CD4-positive, alpha-beta T cell treated with Interleukin-17A for 4 hours (primary cell): ENCODE measurements at regions not wholly inside any gene's neighbourhood (a gene's known extent, or its start where the extent isn't known, plus 50 kb on each side); places are given as distances from the start of the nearest gene placed in this dataset.

ENCODE experiments used
- DNase-seq: peaks from one replicate; pipeline ENCODE4 v3.0.0-alpha.2; 2020; ENCODE audit warnings: mixed read lengths

DNA sequence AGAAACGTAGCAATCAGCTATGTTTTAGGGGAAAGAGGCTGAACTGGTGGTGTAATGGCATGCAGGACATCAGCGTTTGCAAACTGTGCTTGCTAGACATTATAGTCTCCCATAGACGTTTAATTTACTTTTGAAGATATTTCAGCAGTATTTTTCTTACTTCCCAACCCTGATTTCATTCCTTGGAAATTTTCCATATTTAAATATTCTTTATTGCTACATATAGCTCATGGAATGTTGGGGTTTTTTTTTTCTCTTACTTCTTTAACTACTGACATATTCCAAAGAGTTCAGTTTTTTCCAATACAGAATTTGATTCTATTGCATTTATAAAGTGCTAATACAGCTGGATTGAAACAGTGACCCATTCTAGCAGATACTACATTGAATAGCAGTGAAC is 694.4 kb upstream of the CITED2 start:
- DNase-seq, result no peak

DNA sequence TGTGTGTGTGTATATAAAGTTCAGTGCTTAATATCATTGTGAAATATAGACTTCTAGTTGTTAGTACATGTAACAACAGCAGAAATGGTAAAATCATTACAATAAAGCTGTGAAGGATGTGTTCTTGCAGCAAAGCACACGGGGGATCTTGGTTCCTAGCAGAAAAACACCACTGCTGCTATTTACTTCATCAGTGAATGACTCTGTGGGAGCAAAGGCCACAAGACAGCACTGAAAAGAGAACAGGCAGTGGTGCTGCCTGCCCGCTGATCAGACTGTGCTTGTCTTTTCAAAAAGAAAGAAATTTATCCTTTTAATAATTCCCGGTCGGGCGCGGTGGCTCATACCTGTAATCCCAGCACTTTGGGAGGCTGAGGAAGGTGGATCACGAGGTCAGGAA is 689.9 kb upstream of the CITED2 start:
- no peak for DNase-seq

DNA sequence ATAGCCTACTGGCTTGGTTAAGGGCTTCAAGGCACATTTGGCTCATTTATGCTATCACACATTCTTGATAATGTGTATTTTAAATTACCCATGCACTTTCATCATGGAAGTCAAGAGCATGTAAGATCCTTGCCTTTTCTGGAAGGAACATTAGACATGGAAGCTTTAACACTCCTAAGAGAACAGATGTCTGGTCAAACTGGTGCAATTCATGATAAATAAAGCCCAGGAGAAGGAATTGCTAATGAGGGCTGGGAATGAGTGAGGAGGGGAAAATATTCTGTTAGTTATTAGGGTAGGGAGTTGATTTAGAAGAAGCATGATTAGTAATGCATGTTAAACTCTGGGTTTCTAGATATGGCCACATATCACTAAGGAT is 688.6 kb upstream of the CITED2 start:
- no peak for DNase-seq

DNA sequence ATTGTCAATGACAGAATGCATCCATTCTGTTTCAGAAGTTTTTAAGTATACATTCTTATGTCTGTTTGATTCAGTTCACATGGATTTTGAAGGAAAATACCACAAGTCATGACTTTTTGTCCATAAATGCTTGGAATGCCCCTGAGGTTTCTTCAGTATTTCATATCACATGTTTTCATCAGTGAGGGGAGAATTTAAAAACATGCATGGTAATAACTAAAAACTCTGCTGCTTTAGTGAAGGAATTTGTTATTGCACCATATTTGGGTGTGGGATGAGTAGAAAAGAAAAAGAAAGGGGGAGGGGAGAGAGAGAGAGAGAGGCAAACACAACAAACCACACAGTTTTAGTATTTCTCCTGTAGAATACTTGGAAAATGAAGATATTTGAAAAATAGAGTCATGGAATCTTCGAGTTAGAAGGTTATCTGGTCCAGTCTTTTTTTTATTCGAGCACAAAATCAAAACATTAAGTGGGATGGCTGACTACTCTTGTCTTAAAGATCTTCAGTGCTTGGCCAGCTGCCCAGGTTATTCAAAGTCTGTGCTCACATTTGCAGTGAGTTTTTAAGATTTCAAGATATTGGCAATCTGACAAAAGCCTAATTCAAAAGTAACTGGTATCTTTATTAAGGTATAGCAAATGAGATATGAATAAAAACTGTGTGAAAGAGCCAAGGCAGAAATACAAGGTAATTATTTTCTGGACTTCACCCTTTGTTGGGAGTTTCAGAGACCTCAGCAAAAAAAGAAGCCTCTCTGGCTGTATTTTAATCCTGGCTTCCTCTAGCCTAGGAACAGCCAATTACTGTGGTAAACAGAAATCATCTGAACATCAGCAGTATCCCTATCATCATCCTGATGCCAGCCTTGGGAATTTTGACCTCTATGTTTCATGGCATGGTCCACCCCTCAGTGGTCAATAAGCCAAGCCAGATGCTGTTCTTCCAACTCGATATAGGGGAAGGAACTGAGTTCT is 687.9 kb upstream of the CITED2 start:
- no peak for DNase-seq

DNA sequence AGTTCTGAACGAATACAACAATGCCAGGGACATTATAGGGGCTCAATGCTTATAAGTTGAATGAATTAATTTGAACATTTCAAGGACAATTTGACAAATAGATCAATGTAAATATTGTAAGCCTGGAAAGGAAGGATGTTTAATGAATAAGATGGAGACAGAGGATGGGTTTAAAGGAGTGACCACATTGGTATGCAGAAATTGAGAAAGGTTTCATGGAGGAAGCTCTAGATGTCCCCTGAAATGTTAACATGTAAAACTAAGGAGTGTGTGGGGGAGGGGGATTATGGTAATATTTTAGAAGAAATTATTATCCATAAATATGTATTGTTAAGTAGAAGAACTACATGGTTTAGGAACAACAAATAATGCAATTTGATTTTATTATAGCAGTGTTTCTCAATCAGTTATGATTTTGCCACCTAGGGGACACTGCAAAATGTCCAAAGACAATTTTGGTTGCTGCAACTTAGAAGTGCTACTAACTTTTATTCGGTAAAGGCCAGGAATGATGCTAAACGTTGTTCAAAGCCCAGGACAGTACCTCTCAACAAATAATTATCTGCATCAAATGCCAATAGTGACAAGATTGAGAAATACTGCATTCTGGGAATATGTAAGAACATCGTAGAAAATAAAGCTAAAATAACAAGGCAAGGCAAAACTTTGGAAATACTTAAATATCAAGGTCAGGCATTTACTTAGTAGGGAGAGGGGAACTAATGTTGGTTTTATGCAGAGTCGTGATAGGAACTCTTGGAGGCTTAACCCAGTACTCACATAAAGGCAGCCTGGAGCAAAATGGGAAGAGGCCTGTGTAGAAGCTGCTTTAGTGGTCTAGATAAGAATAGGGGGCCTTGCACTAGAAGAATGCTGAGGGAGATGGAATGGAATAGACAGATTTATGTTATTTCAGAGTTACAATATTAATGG is 686.9 kb upstream of the CITED2 start:
- DNase-seq, result no peak

DNA sequence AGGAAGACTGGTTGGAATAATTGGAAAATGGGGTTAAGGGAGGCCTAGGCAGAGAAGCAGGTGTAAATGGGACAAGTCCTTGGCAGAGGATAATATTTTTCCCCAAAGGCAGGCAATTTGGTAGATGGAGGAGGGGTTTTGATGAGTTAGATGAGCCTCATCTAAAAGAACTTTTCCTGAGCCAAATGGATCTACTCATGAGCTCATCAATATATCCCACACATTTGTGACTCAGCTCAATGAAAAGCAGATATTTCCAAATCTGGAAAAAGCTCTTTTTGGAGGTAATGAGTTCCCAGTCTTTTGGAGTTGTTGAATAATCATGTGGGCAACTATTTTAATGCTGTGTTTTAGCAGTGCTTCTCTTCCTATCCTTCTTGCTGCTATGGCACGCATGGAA is 685.5 kb upstream of the CITED2 start:
- no peak for DNase-seq

DNA sequence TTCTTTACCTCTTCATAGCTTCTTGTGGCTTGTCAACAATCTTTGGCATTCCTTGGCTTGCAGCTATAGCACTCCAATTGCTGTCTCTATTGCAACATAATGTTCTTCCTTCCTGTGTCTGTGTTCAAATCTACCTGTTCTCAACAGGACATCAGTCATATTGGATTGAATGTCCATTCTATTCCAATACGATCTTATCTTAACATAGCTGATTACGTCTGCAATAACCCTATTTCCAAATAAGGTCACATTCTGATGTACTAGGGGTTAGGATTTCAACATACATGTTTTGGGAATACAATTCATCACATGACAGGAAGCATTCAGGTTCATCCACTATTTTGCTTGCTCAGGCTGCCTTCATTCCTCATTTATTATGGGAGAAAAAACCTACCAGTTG is 684.4 kb upstream of the CITED2 start:
- DNase-seq, result no peak

DNA sequence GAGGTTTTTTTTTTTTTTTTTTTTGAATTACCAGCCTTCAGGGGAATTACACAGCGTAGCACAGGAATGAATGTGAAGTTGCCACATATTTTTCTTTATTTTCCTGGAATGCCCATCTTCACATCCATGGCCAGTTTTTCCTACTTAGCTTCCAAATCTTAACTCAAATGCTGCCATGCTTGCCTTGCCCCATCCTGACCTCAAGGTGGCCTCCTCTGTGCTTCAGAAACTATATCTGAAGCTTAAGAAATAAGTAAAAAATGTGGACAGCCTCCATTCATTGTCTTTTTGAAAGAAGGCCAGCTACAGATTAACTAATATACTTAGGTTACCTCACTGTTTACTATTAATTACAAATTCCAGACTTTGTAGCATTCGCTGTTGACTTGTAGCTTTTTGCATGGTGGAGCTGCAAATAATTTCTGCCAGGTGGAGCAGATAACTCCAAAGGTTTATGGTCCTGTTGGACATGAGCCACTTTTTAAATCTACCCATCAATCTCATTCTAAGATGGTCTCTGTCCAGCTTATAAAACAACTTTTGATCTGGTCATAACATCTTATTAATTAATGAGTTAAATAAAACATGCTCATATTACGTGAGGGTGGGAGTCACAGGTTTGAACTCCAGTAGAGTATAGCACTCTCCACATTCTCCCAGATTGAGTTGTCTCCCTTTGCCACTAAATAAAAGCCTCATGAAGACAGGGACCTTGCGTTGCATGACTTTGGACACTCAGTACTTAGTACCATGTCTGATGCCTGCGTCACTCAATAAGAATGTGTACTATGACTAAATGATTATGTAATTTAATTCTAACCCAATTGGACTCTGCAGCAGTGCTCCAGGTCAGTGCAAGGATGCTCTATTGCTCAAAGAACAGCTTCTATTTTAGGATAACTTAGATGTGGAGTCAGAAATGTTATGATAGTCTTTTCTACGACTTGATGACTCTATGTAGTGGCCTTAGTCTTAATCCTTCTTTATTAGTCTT is 678.6 kb upstream of the CITED2 start:
- DNase-seq, result no peak

DNA sequence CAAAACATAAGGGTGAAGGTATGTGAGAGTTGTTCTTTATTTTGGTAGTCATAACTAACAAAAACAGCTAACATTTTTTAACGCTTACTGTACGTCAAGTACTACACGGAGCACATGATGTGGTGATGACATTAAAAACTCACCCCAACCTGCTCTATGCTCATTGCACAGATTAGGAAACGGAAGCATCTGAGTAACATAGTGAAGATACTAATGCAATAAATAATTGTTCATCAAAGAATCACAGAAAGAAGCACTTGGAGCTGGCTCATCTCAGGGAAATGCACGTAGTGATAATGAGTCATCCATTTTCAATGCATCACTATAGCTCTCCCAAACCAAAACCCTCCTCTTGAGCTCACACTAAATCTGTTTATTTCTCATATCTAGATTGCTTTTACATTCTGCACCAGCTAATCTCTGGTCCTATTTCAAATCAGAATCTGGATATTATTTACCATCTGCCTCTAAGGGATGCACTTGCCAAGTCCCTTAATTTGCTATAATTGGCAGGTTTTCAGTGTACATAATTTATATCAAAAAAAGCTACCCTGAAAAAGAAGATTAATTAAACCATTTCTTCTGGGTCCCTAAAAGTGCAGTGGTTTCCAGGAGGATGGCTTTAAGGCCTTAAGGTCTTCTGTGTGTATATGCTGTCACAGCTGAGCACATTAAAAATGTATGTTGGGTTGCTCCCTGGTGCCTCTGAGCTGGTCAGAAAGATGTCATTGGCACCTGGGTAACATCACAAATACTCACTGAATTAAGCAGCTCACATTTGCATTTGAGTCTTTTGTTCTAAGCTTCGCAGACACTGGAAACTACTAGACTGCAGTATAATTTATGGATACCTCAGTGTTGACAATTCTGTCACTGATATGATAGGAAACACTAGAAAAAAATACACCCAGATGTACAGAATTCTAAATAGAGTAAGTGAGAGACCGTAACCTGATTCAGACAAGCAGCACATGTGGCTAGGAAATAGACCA is 677.4 kb upstream of the CITED2 start:
- DNase-seq, result no peak

DNA sequence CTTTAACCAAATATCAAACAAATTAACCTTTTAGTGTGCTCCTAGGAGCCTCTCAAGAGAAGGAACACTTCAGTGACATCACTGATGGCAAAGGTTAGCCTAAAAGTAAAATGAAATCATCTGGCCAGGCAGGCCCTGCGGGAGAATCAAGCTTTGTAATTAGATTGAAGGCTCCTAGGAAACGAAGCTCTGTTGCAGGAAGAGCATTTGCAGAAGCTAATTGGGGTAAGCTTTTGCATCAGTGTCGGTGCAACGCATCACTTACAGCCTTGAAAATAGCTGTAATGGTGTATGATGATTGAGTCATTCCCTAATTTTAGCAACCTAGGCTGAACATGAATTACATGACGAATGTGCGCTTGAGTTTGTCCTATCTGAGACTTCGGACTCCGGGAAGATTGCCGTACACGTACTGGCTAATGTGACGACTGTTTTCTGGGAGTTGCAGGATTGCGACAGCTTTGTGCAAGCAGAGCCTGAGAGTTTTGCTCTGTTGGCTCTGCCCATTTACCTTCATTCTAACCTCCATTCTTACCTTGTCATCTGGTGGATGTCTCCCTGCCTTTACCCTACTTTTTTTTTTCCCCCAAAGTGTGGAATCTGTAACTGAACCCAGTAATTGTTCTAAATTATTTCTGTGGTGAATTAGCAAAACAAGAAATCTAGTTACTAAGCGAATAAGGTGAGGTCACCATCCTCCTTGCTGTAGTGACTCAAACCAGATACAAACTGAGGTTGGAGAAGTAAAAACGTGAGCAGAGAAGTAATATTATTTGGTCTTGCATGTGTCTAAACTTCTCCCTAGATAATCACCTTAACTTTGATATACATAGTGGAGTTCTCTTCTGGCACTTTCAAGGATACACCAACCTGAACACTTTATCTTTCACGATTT is 675.9 kb upstream of the CITED2 start:
- no peak for DNase-seq

DNA sequence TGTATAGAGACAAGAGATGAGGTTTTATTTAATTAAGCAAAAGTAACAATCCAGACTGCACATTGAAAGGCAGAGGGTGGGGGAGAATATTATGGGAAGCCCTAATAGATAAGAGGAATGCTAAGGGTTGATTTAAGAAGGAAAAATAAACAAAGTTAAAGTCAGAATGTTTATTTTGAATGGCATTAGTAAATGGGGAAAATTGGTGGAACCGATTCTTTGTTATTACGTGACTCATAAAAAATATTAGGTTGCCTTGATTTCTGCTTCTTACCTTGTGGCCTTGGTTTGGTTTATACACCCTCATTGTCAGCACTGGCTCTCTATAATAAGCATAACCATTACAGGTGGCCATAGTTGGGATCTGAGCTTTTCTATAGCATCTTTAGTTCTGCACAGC is 674.8 kb upstream of the CITED2 start:
- DNase-seq, result no peak

DNA sequence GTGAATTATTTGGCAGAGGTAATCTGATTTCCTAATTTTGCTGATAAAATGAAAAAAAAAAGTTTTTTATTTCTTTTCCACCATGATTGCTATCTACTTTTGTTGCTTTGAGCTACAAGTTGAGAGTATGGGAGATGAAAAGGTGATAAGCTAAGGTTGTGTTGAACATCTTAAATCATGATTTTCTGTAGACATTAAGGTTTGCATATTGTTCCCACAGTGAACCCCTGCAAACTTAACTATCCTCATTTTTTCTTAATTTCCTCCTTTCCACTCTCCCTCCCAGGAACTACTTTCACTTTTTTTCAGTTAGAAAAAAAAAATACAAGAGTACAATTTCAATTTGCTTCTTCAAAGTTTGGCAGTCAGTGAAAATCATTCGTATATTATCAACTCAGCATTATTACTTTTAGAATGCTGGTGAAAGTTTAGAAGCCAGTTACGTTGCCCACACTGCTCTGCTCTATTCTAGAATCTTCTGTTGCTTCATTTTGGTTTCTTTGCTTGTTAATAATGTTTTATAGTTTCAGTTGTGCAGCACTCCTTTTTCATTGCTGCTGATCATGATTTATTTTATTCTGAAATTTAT is 673.8 kb upstream of the CITED2 start:
- no peak for DNase-seq

DNA sequence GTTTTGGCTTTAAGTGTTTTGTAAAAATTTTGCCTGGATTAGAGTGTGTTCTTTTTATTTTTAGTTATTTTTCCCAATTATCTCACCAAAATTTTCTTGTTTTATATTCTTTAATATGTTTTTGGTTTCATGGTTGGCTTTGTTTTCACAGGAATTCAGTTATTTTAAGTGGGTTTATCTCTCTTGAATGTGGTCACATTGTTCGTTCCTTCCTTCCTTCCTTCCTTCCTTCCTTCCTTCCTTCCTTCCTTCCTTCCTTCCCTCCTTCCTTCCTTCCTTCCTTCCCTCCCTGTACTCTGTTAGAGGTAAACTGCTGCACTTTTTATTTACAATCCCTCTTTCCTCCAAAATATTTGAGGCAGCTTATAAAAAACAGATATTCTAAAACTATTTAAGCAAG is 672.9 kb upstream of the CITED2 start:
- DNase-seq, result no peak

DNA sequence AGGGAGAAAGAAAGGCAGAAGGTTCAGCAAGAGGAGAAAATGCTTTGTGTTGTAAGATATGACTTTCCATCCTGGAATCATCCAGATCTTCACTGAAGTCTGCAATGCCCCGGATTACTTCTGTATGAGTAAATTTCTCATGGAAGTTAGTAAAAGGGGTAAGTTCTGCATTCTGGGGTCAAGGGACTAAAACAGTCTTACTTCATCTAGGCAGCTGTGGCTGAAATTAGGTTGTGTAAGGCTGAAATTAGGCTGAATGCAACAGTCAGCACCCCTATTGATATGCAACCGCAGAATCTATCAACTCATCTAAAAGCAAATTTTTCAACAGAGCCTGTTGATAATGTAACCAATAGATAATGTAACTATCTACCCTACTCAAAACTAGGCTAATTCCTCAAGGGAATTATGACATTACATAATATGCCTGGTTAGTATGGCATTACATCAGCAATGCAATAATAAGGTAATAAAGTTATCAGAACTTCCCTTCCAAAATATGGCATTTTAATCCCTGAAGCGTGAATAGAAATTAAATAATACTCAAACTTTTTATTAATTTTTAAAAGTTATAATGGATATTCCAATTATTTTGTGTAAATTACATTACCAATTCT is 671.7 kb upstream of the CITED2 start:
- no peak for DNase-seq

DNA sequence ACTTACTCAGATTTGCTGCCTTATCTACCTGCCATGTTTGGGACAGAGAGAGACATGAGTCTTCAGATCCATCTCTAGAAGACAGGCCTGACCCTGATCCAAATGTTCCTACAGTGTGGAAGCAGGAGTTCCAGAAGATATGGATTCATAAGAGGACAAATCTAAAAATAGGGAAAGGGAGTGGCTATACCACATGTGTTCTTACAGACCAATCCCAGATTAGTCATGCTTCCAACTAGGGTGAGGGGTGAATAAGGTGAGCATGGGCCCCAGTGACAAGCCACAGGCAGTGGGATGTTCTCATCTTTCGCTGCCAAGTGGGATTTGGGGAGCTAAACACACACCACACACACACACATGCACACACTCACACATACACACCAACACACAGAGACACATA is 670.7 kb upstream of the CITED2 start:
- no peak for DNase-seq

DNA sequence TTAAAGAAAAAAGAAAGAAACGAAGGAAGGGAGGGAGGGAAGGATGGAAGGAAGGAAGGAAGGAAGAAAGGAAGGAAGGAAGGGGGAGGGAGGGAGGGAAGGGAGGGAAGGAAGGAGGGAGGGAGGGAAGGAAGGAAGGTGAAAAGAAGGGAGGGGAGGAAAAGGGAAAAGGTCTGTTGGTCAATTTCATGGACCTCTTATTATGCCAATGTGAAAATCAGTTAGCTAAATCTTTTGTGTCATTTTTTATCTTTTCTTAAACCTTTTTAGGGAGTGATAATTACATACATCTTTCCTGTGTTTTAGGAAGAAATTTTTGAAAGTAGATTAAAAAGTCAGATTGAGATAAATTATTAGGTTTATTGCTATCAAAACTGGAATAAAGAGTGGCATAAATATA is 670.2 kb upstream of the CITED2 start:
- DNase-seq, result no peak

DNA sequence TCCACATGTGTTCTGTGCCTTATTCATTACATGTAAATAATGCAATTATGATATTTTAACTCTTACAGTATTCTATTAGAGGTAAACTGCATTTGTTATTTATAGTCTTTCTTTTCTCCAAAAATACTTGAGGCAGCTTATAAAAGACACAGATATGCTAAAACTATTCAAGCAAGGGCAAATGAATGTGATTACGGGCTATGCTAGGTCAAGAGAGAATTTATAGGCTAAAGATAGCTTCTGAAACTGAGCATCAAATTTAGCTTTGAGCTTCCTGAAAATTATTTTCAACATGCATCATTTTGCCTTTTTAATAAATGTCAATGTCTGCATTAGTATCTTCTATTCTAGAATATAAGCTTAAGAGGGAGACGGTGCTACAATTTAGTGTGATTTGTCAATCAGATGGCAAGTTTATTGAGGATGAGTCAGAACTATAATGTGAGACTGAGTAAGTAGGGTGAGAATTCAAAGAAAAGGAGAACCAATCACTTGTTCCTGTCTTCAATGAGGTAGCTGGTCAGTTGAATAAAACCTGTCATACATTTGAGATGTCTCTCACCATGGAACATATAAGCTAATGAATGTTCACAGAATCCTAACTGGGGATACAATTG is 669.4 kb upstream of the CITED2 start:
- DNase-seq, result no peak

DNA sequence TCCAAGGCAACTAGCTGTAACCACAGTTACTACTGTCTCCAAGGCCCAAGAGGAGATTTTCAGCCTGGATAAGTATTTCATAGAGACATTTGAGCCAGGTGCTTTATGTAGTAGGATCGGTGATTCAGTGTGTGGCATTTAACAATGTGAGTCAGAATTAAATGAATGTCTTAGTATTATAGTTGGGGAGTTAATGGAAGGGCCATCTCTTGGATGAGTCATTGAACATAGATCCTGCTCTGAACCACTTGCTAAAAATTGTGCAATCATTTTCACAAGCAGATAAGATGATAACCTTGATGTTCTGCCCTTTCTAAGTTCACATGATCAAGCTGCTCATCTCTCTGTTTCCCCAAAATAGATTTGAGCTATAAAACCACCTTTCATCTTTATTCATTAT is 668.9 kb upstream of the CITED2 start:
- no peak for DNase-seq
